Stimulated activated CD8-positive, alpha-beta memory T cell treated with anti-CD3 and anti-CD28 coated beads, Interleukin-7, amount 100 ng/mL, for 48 hours (primary cell): ENCODE measurements at regions not wholly inside any gene's neighbourhood (a gene's known extent, or its start where the extent isn't known, plus 50 kb on each side); places are given as distances from the start of the nearest gene placed in this dataset.
"Not testable (repeated sequence)": the region's sequence is repeated elsewhere in the genome, so short reads cannot be mapped to it uniquely, and the experiment has no call there.

ENCODE experiments used
- DNase-seq, 2 donors: peaks; one replicate each; pipeline ENCODE4 v3.0.0-alpha.2; 2020; ENCODE audit warnings: low read depth in 1 of 2; ENCODE audit errors: extremely low read depth in 1 of 2

DNA sequence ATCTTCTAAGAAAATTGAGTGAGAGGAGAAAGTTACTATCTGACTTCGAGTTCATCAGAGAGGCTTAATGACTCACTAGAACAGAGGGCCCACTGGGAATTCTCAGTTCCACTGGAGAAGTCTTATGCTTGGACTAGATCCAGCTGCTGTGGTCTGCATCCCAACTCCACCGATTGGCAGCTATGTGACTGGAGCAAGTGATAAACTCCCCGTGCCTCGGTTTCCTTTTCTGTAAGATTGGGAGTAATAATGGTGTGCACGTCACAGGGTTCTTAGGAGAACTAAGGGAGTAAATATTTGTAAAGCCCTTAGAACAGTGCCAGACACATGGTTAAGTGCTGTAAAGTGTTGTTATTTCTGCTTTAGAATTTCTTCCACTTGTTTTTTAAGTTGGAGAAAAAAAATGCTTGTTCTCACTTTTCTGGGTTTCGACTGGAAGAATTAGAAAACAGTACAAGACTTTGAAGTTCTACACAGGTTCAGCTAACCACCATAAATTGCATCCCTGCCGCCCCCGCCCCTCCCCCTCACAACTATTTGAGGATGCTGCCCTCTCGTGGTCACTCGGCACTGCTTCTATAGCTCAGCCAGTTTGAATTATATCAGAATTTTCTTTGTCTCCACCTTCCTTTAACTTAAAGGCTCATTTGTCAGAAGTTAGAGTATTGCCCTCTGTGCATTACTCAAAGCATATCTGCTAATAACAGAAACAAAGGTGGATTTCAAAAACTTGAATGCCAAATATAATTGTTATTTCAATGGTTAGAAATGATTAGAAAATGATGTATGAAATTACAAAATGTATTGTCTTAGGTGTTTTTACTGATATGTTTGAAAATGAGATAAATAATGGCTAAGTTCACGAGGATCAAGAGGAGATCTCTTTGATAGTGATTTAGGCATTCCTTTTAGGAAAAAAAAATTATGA lies 95.0 kb upstream of the IFNGR1 start:
- peak; percentile 24 to 37 for DNase-seq

DNA sequence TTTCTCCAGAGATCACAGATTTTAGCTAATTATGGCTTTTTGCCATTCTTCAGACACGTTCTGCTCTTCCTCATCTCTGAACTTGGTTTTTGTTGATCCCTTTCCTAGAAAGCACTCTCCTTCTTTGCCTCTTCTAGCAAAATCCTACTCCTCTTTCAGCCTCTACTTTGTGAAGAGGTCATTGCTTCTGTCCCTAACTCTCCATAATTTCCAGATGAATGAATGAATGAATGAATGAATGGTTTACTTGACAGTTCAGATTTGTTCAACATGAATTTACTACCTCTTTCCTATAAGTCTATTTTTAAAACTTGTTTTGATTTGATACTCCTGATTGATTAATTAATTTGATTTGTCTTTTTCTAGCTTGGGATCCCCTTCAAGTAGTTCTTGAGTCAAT lies 94.0 kb upstream of the IFNGR1 start:
- DNase-seq: no peak

DNA sequence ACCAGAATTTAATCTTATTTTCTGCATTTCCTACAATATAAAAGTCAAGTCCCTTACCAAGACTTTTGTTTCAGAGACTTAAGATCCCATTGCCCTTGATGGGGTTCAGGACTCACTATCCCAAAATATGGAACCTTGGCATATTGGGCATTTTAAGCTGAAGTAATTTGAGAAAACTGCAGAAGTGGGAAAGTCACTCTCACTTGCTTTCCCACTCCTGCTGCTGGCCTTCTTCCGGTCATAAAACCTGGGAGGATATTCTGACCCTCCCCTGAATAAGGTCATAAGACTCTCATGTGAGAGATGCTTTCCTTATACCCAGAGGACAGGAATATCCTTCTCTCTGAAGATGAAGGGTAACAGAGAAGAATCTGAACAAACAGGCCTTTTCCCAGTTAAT lies 92.8 kb upstream of the IFNGR1 start:
- DNase-seq: no peak

DNA sequence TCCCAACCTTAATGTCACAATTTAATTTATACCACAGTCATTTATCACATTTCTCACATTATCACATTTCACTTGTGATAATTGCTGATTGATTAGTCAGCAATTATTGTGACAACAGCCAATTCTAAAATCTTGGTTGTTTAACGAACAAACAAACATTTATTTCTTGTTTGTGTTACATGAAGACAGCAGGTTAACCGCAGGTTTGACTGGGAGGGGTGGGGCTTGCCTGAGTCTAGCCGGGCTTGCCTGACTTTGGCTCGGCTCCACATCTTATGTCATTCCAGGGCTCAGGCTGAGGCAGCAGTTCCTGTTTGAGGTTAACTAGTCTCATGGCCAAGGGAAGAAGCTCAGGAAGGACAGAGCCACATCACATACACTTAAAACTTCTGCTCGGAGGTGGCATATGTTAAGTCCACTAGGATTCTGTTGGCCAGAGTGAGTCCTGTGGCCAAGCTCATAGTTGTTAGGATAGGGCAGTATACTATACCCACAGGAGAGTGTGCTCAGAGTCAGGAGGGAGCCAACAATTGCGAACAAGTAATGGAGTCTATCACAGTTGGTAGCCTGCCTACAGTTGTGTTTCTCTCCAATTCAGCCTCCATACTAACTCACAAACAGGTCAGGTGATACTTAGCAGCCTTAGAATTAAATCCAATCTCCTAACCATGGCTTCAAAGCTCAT lies 90.0 kb upstream of the IFNGR1 start:
- DNase-seq: no peak

DNA sequence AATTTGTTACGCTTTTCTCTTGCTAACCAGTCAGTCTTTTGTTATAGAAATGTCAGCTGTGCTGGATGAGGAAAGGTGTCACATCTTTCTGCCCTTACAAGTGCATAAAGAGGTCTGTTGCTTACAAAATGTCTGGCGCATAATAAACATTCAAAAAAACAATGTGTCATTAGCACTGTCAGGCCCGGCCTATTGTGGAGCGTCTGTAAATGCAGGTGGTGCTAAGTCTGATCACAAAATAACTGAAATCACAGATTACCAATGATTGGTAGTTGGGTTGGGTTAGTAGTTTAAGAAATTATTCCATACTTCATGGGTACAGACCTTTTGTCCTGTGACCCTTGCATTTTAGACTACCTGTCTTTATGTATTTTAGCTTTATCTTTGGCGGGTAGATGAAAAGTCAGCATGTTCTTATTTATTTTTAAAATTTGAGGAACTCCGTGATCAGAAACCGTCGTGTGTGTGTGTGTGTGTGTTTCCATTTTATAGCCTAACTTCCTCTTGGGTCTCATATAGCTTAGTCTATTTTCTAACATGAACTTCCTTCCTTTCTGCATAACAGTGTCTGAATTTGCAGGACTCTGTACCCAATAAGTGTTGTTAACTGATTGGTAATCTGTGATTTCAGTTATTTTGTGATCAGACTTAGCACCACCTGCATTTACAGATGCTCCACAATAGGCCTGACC lies 88.1 kb upstream of the IFNGR1 start:
- no peak for DNase-seq

DNA sequence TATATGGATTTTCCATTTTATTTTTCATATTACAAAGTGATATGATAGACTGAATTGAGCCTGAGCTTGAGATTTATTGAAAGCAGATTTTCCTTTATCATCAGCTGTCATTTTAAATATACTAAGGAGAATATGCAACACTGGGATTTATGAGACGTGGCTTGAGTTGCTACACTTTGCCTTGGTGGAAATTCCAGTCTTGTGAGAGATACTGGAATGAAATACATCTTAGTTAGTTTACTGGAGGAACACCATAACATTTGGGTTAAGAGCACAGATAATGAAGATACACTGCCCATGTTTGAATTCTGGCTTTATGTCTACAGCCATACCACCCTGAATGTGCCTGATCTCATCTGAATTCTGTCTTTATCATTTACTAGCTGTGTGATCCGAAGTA lies 86.5 kb upstream of the IFNGR1 start:
- DNase-seq: no peak

DNA sequence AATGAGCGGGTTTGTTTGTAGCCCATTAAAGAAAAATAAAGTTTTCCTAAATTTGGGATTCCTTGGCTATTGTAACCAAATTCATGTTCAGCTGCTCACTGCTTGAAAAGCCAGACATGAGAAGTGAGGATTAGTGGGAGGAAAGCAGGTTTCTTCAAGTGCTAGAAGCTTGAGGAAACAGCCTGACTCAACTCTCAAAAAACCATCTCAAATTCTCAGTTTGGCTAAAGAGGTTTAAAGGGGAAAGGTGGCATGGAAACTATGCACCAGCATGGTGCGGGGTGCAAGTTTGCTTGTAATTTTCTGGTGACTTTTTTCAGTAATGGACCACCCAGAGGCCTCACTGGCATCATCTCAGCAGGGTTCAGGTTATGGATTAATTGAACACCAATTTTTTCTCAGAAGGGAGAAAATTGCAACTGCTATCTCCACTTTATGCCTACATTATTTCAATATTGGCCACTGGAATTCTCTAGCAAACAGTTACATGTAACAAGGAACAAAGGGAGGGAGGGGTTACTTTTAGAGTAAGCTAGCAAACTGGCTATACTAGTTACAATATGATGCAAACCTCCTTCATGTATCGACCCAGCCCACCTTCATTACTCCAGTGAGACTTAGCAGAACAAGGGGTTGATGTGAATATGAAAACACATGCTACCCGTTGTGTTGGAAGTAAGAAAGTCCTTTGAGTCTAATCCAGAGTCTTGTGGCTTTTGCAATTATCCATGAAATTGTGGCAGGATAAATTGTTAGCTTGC lies 85.0 kb upstream of the IFNGR1 start:
- no peak for DNase-seq

DNA sequence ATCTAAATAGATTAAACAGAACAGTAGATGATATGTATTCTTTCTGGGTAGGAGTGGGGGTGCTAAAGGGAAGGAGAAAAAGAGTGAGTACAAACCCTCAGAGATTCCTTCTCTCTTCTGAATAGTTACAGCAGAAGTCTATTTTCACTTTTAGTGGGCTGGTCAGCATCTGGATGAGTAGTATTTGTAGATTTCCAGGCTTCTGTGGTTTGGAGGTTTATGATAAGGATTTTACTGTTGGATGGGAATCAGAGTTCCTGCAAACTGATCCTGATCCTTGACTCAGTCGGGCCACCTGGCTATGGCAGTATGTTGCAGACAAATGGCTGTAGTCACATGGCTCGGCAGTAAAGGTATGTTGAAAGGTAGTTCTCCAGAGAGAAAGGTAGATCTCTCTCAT lies 84.3 kb upstream of the IFNGR1 start:
- no peak for DNase-seq

DNA sequence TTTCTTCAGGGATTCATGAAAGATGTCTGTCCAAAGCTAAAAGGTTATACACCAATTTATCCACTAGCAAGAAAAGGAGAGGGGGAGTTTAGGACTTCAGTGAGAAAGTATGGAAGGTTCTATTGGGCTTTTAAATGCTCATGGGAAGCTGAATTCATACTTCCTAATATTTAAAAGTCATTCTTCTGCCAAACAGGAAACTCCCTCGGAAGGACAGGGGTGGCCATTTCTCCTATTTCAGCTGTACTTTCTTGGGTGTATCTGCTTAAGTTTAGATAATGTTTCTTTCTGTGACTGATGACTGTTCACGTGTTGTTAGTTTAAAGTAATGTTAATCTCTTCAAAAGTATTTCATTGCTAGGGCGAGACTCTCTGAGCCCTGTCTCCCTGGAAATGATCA lies 80.5 kb upstream of the IFNGR1 start:
- no peak for DNase-seq

DNA sequence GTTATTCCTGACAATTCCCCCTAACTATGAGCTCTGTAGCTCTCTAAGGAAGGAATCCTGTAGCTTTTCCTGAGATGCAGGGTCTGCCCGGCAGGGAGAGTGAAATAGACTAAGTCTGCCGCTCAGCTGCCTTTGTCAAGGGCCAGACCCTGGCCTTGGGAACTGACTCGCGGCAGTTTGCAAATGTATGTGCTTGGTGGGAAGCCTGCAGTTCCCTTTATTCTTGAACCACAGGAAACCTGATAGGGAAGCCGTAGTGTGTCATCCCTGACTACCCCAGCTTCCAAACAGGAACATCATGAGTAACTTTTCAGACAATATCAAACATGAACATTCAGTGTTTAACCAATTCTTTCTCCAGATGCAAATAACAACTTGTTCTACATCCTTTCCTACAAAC lies 78.7 kb upstream of the IFNGR1 start:
- DNase-seq: no peak

DNA sequence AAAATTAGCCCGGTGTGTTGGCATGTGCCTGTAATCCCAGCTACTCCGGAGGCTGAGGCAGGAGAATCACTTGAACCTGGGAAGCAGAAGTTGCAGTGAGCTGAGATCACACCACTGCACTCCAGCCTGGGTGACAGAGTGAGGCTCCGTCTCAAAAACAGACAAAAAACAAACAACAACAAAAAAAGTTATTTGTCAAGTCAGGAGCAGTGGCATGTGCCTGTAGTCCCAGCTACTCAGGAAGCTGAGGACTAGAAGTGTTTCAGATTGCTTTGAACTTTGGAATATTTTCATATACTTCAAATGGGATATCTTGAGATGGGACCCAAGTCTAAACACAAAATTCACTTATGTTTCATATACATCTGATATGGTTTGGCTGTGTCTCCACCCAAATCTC lies 73.1 kb upstream of the IFNGR1 start:
- not testable (repeated sequence) for DNase-seq

DNA sequence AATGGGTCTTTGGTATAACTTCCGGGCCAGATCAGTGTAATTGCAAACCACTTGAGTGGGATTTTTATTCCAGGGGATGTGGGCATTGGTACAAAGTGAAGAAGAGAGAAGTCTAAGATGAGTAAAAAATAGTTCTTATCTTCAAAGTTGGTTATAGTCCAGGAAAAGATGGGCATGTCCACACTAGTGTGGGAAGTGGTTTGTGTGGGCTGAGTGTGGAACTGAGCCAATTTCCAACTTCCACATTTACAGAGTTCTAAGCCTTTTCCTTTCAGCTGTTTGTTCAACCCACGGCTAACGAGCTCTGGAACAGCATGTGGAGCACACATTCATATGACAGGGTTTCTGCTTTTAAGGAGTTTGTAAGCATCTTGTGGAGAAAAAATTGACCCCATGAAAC lies 72.3 kb upstream of the IFNGR1 start:
- no peak for DNase-seq

DNA sequence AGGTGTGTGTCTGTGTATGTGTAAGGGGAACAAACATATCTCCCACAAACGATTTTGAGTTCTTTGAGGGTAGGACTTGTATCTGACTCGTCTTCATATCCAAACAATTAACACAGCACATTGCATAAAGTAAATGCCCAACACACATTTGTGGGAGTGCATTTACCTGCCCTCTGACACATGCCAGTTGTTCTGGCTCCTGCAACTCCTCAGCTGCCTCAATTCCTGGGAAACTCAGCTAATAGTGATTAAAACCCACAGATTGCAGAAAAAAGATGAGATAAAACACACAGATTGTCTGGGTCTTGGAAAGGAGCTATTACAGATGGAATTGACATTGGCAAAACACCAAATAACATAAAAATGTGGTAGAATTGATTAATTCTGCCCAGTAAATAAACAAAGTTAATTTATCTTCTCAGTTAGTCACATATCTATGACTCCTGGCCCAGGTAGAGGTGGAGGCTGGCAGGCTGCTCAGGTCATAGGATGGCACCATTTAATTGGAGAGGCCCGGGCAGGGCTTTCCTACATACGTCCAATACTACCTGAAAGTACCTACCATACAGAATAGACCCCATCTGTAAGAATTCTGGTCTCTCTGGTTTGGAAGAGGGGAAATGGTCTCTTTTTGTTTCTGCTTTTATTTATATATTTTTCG lies 71.5 kb upstream of the IFNGR1 start:
- DNase-seq: no peak

DNA sequence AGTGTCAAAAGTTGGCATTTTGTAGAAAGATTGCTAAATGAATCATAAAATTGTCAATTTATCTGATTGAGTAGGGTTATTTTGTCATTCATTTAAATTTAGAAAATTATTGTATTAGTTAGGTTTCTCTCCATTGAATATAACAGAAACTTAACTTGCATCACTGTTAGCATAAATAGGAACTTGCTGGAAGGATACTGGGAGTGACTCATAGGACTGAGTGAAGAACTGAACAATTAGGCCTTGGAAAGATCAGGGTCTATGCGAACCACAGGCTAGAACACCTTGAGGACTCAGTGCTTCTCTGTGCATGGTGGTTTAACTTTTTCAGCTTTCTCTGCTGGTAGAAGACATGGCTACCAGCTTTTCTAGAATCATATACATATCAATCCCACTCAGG lies 67.7 kb upstream of the IFNGR1 start:
- DNase-seq: no peak

DNA sequence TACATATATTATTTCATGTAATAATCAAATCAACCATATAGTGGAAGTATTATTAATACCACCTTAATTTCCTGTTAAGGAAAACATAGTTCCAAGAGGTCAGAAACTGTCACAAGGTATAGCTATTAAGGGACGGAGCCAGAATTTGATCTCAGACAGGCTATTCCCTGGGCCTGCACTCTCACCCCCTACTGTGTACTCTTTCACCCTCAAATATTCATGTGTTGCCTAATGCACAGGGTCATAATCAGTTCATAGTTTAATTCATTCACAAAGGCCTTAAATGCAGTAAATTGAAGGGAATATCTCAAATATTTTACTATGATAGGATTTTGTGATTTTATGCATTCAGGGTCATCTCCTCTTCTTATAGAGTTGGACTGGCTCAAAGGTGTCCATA lies 67.2 kb upstream of the IFNGR1 start:
- no peak for DNase-seq

DNA sequence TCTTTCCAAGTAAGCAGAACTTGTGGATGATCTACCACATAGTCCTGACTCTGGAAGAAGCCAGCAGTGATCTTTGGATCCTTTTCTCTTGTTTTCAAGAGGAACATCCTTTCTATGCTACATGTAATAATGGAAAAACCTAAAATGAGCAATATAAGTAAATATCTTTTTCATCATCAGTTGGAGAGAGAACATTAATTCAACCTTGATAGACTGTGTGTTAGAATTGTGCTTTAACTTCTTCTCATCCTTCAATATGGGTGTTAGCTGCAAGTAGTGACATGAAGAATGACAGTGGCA lies 65.6 kb upstream of the IFNGR1 start:
- DNase-seq: no peak

DNA sequence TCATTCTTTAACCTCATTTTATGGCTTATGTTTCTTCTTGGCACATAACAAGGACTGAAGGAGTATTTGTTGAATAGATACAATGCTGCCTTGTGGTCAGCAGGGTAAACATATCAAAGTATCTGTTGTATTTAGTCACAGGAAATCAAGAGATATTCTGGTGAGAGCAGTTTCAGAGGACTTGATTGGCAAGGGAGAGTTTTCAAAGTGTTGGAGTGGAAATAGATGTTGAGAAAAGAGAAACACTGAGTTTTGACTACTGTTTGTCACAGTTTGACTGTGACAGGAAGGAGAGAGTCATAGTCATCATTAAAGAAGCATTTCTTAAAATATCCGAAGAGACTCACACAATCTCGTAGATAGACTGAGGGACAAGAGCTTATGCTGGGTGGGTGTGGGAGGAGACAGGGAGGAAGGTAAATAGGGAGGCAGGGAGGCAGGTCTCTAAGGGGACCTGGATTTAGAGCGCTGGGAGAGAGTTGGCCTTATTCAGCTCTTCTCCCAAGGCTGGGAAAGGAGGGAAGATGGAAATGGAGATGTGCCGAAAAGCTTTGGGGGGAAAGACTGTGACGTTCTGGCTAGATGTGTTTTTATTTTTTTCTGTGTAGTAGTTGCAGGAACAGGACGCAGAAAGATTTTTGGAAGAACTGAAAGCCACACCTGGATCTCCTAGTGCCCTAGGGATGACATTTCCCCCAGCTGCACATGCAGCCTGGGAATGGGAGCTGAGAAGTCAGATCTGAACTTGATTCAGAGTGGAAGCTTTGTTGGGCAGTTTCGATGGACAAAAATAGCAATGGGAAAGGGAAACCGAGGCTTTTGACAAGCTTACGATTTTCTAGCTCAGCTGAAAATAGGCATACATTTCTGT lies 65.0 kb upstream of the IFNGR1 start:
- DNase-seq: no peak

DNA sequence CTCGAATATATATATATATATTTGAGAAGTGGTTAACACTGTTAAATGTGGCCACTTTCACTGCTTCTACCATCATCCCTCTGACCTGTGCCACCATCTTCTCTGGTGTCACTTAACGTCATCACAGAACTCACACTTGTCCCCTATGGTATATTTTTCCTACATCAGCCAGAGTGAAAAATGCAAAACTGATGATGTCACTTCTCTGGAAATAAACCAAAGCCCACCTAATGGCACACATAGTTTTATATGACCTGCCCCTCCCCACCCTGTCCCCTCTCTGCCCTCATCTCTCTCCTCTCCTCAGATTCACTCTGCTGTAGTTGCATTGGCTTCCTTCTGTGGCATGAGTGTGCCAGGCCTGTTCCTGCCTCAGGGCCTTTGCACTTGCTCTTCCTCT lies 63.9 kb upstream of the IFNGR1 start:
- no peak for DNase-seq

DNA sequence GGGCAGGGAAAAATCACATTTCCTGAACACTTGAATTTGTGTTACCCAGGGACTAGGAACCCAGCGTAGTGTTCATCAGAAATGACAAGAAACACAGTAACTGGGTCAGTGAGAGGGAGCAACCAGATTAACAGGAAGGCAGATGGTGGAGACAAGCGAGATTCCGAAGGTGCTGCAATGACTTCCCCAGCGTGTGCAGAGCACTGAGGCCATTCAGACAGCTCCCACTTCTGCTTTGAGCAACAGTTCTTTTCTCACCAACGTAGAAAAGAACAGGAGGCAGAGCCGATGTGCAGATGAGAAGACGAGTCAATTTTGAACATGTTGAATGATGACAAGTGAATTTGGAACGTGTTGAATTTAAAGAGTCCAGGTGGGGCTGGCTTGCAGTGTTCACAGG lies 63.1 kb upstream of the IFNGR1 start:
- no peak for DNase-seq

DNA sequence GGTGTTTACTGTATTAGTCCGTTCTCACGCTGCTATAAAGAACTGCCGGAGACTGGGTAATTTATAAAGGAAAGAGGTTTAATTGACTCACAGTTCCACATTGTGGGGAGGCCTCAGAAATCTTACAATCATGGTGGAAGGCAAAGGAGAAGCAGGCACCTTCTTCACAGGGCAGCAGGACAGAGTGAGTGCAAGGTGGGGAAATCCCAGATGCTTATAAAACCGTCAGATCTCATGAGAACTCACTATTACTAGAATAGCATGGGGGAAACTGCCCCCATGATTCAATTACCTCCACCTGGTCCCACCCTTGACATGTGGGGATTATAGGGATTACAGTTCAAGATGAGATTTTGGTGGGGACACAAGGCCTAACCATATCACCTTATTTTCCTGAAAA lies 60.1 kb upstream of the IFNGR1 start:
- DNase-seq: not testable (repeated sequence)
